Stimulated activated CD4-positive, alpha-beta T cell treated with anti-CD3 and anti-CD28 coated beads, Interleukin-1b, Interleukin-23, amount 100 ng/mL, for 48 hours (primary cell): ENCODE measurements at regions not wholly inside any gene's neighbourhood (a gene's known extent, or its start where the extent isn't known, plus 50 kb on each side); places are given as distances from the start of the nearest gene placed in this dataset.

Source experiments
- DNase-seq: peaks from one replicate; pipeline ENCODE4 v3.0.0-alpha.2; 2020

GRCh38 chrX:69024931-69025330 is 140.3 kb downstream of the PJA1 start:
- DNase-seq, result no peak

DNA sequence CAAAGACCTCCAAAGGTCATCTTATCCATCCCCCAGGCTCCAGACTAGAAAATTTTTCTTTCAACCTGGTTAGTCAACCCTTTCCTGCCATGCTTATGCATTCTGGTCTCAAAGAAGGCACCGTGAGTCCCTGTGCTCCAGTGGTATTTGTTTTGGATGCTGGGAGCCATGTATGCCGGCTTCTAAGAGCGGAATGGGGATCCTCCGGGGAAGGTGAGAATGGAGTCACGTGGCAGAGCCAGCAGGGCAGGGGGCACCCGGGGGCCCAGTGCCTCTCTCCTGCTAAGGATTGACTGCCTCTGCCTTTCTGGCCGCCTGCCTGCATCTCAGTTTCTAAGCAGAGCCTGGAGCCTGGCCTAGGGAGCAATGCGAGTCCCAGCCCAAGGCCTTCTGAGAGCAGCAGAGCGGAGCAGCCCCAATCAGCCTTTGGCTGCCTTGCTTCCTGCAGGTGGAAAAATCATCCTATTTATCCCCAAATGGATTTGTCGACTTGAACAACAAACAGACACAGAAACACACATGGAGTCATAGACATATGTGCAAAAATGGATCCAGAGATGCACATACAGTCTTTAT is 141.0 kb downstream of the PJA1 start:
- no peak for DNase-seq

DNA sequence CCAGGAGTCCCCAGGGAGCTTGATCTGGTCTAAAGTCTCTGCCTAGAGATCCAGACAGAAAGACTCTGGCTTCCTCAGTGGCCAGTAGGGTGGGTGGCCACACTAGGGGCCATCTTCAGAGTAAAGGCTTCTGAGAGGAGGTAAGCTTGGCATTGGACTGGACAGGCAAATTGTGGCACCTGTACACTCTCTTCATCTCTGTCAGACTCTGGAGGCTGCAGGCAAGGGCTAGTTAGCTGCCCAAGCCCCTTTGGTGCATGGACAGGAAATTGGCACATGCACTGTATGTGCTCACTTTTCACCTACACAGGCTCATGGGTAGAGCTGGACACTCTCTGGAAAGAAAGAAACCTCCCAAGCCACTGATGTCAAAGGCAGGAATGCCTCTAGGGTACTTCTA is 142.8 kb downstream of the PJA1 start:
- no peak for DNase-seq

DNA sequence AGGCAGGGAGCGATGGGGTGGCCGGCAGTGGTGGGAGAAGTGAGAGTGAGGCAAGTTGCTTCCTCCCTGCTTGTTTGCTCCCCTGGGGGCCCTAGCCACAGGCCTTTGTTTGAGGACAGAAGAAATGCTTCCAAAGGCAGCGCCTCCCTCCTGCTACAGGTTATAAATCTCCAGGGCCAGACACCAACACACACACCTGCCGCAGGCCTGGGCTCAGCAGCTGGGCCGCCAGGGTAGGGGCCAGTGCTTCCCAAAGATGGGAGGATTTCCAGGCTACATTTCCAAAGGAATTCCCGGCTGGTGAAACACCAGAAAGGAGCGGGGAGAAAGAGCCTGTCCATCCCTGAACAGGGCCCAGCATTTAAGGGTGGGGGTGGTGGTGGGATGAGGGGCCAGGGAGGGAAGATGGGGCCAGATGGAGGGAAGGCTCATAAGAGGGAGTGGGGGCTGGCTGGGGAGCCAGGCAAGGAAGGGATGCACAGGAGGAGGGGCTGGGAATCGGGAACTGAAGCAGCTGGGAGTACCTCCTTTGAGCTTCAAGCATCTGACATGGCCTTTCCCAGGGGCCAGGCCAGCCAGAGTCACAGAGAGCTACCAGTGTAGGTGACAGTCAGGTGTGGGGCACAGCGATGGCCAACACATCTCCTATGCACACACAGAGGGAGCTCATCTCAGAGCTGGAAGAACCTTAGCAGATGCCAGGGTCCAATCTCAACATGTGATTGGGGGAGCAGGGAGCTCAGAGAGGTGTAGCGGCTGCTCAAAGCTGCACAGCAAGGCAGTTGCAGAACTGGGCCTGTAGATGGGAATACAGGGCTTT is 143.9 kb downstream of the PJA1 start:
- no peak for DNase-seq

GRCh38 chrX:69020316-69020715 is 144.9 kb downstream of the PJA1 start:
- no peak for DNase-seq

- no peak for DNase-seq
Observed at GRCh38 chrX:69019073-69019890, 146.0 kb downstream of the PJA1 start.

- no peak for DNase-seq
Observed at GRCh38 chrX:69018416-69019072, 146.7 kb downstream of the PJA1 start.

DNA sequence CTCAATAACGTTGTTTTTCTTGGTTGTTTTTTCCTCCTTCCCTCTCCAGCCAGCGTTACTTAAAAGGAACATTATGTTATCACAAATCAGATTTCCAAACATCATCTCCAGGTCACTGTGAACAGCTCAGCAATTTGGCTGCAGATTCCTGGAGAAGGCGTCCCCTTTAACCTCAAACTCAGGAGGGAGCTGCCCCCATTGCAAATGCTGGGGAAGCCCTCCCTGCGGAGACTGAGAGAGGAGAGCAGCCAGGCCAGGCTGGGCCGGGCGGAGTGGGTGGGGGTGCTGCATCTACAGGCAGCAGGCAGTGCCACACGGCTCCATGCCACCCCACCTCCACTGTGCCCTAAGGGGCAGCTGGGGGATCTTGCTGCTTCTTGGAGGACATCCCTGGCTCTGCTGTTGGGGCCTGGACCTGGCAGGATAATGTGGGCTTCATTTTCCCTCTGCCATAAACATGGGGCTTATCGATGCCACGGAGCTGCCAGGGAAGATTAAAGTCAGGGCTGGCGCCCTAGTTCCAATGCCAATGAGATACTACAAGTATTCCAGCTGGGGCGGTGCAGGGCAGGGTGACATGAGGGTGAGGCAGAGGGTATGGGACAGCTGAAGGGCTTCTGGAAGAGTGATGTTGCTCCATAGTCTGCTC is 148.8 kb downstream of the PJA1 start:
- DNase-seq, result no peak

DNA sequence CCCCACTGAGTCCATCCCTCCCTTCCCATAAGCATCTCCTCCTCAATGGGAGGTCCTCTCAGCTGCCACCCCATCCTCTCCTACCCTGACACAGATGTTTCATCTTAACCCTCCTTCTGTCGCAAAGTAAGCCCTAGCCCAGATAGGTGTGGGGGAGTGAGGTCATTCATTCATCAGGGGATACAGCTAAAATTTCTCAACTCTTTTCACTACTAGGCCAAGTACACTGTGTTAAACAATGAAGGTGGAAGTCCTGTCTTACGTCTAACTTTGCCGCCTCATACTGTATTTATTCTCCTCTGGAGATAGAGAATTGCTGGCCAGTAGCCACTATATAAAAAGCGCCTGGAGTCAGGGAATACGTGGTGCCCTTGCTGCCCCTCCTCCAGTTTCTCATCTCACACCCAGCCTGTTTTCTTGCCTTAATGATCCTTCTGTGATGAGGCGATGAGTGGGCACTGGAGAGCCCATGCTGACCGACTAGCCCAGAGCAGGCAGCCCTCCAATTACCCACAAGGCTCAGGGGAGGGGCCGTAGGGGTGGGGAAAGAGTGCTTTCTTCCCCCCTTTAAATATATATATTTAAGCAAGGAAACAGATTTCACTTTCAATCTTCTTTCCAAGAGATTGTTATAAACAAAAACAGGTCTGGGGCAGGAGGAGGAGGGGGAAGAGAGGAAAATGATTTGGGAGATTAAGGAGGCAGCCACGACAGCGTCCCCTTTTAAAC is 149.5 kb downstream of the PJA1 start:
- DNase-seq, result no peak

GRCh38 chrX:69015156-69015555 is 150.1 kb downstream of the PJA1 start:
- no peak for DNase-seq

- no peak for DNase-seq
Observed at GRCh38 chrX:69014200-69014599, 151.1 kb downstream of the PJA1 start.

DNA sequence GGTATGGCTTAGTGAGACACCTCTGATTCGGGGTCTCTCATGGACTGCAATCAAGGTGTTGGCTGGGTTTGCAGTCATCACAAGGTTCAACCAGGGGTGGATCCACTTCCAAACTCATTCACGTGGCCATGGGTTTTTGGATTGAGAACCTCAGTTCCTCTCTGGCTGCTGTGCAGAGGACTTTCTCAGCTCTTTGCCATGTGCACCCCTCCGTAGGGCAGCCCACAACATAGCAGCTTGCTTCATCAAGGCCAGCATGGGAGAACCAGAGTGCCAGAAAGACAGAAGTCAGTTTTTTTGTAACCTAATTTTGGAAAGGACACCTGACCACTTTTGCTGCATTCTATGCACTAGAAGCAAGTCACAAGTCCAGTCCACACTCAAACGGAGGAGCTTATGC is 154.9 kb downstream of the PJA1 start:
- DNase-seq, result no peak

- DNase-seq, result no peak
Observed at GRCh38 chrX:69000877-69001276, 164.4 kb downstream of the PJA1 start.

DNA sequence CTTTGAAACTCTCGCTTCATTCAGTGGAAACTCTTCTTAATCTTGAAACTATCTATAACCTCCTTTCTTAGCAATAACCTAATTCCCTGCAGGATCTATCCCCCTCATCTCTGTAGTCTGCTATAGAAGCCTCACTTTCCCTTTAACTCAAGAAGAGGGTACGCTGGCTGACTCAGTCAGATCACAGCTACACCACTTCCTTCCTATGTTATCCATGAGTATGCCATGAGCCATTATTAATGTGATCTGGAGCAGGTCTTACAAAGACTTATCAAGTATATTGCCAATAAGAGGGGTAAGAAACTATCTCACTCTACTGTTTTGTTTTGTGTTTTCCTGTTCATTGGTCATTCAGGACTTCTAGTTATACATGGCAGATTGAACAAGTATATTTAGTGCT is 165.3 kb downstream of the PJA1 start:
- no peak for DNase-seq

DNA sequence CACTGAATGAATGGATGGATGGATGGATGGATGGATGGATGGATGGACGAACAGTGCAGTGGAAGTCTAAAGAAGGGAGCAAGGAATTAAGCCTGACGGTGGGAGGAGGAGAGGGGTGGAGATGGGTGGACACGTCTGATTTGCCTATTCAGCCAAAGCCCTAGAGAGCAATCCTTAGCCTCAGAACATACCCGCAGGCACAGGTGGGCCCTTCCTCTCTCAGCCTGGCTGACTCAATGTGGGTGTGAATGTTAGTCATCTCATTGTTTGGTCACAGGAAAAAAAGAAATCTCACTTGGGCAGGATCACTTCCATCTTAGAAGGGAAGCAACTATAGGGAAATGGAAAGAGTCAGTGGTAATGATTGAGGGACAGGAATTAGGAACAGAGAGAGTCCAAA is 165.9 kb downstream of the PJA1 start:
- DNase-seq, result no peak

DNA sequence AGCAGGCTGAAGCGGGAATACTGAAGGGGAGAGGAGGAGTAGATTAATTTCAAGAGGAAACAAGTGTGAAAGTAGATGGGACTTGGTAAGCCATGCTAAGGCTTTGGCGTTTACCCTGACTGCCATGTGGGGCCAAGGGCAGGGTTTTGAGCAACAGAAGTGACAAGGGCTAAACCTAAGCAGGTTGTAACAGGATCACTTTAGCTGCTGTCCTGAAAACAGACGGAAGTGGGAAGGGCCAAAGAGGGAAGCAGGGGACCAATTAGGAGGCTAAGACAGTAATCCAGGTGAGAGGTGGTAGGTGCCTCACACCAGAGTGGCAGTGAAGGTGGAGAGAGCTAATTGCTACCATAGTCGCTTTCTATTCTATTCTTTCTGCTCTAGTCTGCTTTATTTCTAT is 166.5 kb downstream of the PJA1 start:
- no peak for DNase-seq

DNA sequence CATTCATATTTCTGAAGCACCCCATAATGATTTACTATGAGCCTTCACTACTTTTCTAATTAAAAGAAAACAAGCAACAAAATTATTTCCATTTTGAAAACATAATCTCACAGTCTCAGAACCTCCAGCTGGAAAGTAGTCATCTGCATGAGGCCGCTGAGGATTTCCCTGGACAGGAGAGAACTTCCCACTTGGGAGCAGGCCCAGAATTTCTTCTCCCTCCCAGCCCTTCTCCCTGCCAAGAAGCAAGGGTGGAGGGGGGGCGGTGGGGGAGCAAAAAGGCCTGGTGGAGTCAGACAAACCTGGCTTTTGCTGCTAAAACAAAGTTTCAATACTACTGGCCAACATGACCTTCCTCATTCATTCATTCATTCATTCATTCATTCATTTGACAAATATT is 167.3 kb downstream of the PJA1 start:
- DNase-seq, result no peak

- DNase-seq, result no peak
Observed at GRCh38 chrX:68997511-68997910, 167.7 kb downstream of the PJA1 start.

- DNase-seq, result no peak
Observed at GRCh38 chrX:68995780-68996551, 167.1 kb downstream of the EFNB1 start.

- DNase-seq, result no peak
Observed at GRCh38 chrX:68995386-68995779, 166.6 kb downstream of the EFNB1 start.

GRCh38 chrX:68994891-68995255 is 166.1 kb downstream of the EFNB1 start:
- DNase-seq, result no peak
